K562 (cell line): ENCODE measurements at regions not wholly inside any gene's neighbourhood (a gene's known extent, or its start where the extent isn't known, plus 50 kb on each side); places are given as distances from the start of the nearest gene placed in this dataset.

ENCODE experiments used
- CBX1 ChIP-seq: sonication (generic); IDR thresholded peaks from 2 replicates; pipeline ENCODE4 v1.6.1; 2016; ENCODE audit warnings: antibody characterized with exemption, low read depth, mild to moderate bottlenecking
- CCNT2 ChIP-seq: IDR thresholded peaks from 2 replicates; pipeline ENCODE4 v1.6.1; 2011; ENCODE audit warnings: borderline replicate concordance, low read depth, mild to moderate bottlenecking, moderate library complexity, mixed read lengths, low read length; ENCODE audit not compliant: insufficient read length; ENCODE audit errors: extremely low read depth
- HMBOX1 ChIP-seq: sonication (generic); IDR thresholded peaks from 2 replicates; pipeline ENCODE4 v1.6.1; 2016
- NFIC ChIP-seq: fragments of 450-650 bp; IDR thresholded peaks from 2 replicates; pipeline ENCODE4 v1.6.1; 2017; ENCODE audit warnings: mild to moderate bottlenecking, inconsistent platforms
- POLR3A ChIP-seq: IDR thresholded peaks from 2 replicates; pipeline ENCODE4 v1.6.1; 2011; ENCODE audit warnings: borderline replicate concordance, mild to moderate bottlenecking, moderate library complexity; ENCODE audit not compliant: insufficient read length, insufficient read depth; ENCODE audit errors: extremely low read depth
- RREB1 ChIP-seq: fragments of 250-450 bp; sonication (Bioruptor Pico); IDR thresholded peaks from 2 replicates; pipeline ENCODE4 v1.4.0; 2020
- ZNF76 ChIP-seq: fragments of 250-450 bp; sonication (Bioruptor Pico); IDR thresholded peaks from 2 replicates; pipeline ENCODE4 v1.4.0; 2020; ENCODE audit warnings: mild to moderate bottlenecking, moderate library complexity, borderline replicate concordance

- TF ChIP-seq RREB1 (CRISPR knock-in tag) (no peak), POLR3A (no peak), CCNT2 (no peak), NFIC (no peak), CBX1 (no peak), HMBOX1 (no peak), ZNF76 (no peak)
- TF ChIP-seq, all 486 proteins: peak for 0
Observed at GRCh38 chr6:169955731-169956437, 204.5 kb downstream of the ERMARD start (continued).
